ENCODE measurements at regions not wholly inside any gene's neighbourhood (a gene's known extent, or its start where the extent isn't known, plus 50 kb on each side); places are given as distances from the start of the nearest gene placed in this dataset.

DNA sequence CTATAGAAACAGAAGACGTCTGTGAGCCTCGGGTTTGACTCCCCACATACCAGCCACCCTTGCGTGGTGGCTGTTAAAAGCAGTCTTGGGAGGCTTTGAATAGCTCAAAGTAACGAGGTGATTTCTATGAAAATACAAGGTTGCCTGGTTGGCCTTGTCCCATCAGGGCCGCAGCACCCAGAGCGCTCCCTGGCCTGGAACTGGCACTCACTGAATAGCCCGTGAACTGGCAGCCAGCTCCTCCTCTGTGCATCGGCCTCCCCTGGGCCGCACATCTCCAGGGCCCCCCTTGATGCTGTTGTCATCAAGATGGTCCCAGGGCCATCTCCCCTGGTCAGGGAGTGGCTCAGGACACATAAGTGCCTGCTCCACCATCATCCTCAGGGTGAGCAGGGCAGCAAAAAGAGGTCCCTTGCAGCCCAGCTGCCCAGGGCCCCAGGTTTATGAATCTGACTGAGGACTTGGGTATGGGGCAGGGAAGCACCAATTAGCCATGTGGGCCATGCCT lies 144.6 kb upstream of the PPP1R26 start:
- ChIA-PET POLR2A (no interaction called here), CTCF (no interaction called here)
- Mint-ChIP-seq H3K4me3 (ENCODE audit: unreplicated experiment) (no peak overlapping the region), H3K36me3 (ENCODE audit: insufficient read depth, unreplicated experiment) (no peaks in the 10 kb centered on the region), H3K9me3 (ENCODE audit: unreplicated experiment) (no peaks in the 10 kb centered on the region), H3K4me1 (ENCODE audit: low read depth, unreplicated experiment) (no peaks in the 10 kb centered on the region), H3K27ac (ENCODE audit: unreplicated experiment) (no peak overlapping the region), H3K27me3 (ENCODE audit: insufficient read depth, unreplicated experiment) (peaks cover 9% of the 10 kb centered on the region)
- intact Hi-C loops (cut with micrococcal nuclease; ENCODE audit: unreplicated experiment): no loop called here
- no peak overlapping the region for H3K4me3 ChIP-seq (ENCODE audit: low read depth, low read length)
- BruUV-seq (replicated peaks): no TSS peak
- no peaks in the 10 kb centered on the region for H3K9me3 ChIP-seq
- no peaks in the 10 kb centered on the region for H3K36me3 ChIP-seq (ENCODE audit: control insufficient read depth, insufficient read depth, low read length)
- TF ChIP-seq, protein P1, sequence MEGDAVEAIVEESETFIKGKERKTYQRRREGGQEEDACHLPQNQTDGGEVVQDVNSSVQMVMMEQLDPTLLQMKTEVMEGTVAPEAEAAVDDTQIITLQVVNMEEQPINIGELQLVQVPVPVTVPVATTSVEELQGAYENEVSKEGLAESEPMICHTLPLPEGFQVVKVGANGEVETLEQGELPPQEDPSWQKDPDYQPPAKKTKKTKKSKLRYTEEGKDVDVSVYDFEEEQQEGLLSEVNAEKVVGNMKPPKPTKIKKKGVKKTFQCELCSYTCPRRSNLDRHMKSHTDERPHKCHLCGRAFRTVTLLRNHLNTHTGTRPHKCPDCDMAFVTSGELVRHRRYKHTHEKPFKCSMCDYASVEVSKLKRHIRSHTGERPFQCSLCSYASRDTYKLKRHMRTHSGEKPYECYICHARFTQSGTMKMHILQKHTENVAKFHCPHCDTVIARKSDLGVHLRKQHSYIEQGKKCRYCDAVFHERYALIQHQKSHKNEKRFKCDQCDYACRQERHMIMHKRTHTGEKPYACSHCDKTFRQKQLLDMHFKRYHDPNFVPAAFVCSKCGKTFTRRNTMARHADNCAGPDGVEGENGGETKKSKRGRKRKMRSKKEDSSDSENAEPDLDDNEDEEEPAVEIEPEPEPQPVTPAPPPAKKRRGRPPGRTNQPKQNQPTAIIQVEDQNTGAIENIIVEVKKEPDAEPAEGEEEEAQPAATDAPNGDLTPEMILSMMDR (IDR thresholded peaks at IDR 0.05; ENCODE audit: insufficient read depth in 1 of 2, low read depth in 1 of 2, low read length in 1 of 2, severe bottlenecking in 1 of 2, unreplicated experiment in 1 of 2): no peak
- no peaks in the 10 kb centered on the region for H3K4me1 ChIP-seq
- no peak for DNase-seq
- H3K27me3 ChIP-seq (replicated peaks; ENCODE audit: control insufficient read depth, insufficient read depth, low read length): no peaks in the 10 kb centered on the region

- Mint-ChIP-seq H3K27me3 (ENCODE audit: insufficient read depth, unreplicated experiment) (peaks cover 8% of the 10 kb centered on the region), H3K4me1 (ENCODE audit: low read depth, unreplicated experiment) (no peaks in the 10 kb centered on the region), H3K4me3 (ENCODE audit: unreplicated experiment) (no peak overlapping the region), H3K27ac (ENCODE audit: unreplicated experiment) (no peak overlapping the region), H3K36me3 (ENCODE audit: insufficient read depth, unreplicated experiment) (no peaks in the 10 kb centered on the region), H3K9me3 (ENCODE audit: unreplicated experiment) (no peaks in the 10 kb centered on the region)
- no peaks in the 10 kb centered on the region for H3K9me3 ChIP-seq
- TF ChIP-seq, protein P1 (IDR thresholded peaks at IDR 0.05; ENCODE audit: insufficient read depth in 1 of 2, low read depth in 1 of 2, low read length in 1 of 2, severe bottlenecking in 1 of 2, unreplicated experiment in 1 of 2): no peak
- intact Hi-C loops (cut with micrococcal nuclease; ENCODE audit: unreplicated experiment): no loop called here
- CTCF ChIA-PET: no interaction called here
- BruUV-seq (replicated peaks): no TSS peak
- H3K27me3 ChIP-seq (replicated peaks; ENCODE audit: control insufficient read depth, insufficient read depth, low read length): no peaks in the 10 kb centered on the region
- POLR2A ChIA-PET: no interaction called here
- peak in 1 of 2 experiments; percentile 27 for DNase-seq
- no peak overlapping the region for H3K4me3 ChIP-seq (ENCODE audit: low read depth, low read length)
- H3K4me1 ChIP-seq: no peaks in the 10 kb centered on the region
- no peaks in the 10 kb centered on the region for H3K36me3 ChIP-seq (ENCODE audit: control insufficient read depth, insufficient read depth, low read length)
These were observed 143.8 kb upstream of the PPP1R26 start for GRCh38 chr9:135335691-135336181.

GRCh38 chr9:135336722-135337527 lies 142.7 kb upstream of the PPP1R26 start:
- CTCF ChIA-PET: no interaction called here
- Histone ChIP-seq H3K9me3 (no peaks in the 10 kb centered on the region), H3K27me3 (replicated peaks; ENCODE audit: control insufficient read depth, insufficient read depth, low read length) (no peaks in the 10 kb centered on the region), H3K4me3 (ENCODE audit: low read depth, low read length) (no peak overlapping the region), H3K4me1 (no peaks in the 10 kb centered on the region), H3K36me3 (ENCODE audit: control insufficient read depth, insufficient read depth, low read length) (no peaks in the 10 kb centered on the region)
- Mint-ChIP-seq H3K4me3 (ENCODE audit: unreplicated experiment) (no peak overlapping the region), H3K27ac (ENCODE audit: unreplicated experiment) (no peak overlapping the region), H3K4me1 (ENCODE audit: low read depth, unreplicated experiment) (no peaks in the 10 kb centered on the region), H3K27me3 (ENCODE audit: insufficient read depth, unreplicated experiment) (peaks cover 9% of the 10 kb centered on the region), H3K36me3 (ENCODE audit: insufficient read depth, unreplicated experiment) (no peaks in the 10 kb centered on the region), H3K9me3 (ENCODE audit: unreplicated experiment) (no peaks in the 10 kb centered on the region)
- no TSS peak for BruUV-seq (replicated peaks)
- intact Hi-C loops (cut with micrococcal nuclease; ENCODE audit: unreplicated experiment): no loop called here
- DNase-seq: peak in 1 of 2 experiments; percentile 21
- POLR2A ChIA-PET: no interaction called here
- TF ChIP-seq, protein P1 (IDR thresholded peaks at IDR 0.05; ENCODE audit: insufficient read depth in 1 of 2, low read depth in 1 of 2, low read length in 1 of 2, severe bottlenecking in 1 of 2, unreplicated experiment in 1 of 2): no peak

Measured in Caco-2 (cell line).